Tibial nerve (tissue), 4 donors: ENCODE measurements at regions not wholly inside any gene's neighbourhood (a gene's known extent, or its start where the extent isn't known, plus 50 kb on each side); places are given as distances from the start of the nearest gene placed in this dataset.

ENCODE experiments used
- DNase-seq, 2 donors: peaks; one replicate each; pipeline ENCODE4 v3.0.0-alpha.2; 2019; ENCODE audit warnings: low spot score in 2 of 2
- H3K27ac ChIP-seq, 4 donors: fragments of 200-600 bp; sonication (generic) in 3 of 4; one replicate each; pipeline ENCODE4 v1.5.1; 2017 to 2019; ENCODE audit warnings: mild to moderate bottlenecking in 1 of 4
- H3K27me3 ChIP-seq, 2 donors: fragments of 200-600 bp; sonication (generic) in 1 of 2; one replicate each; pipeline versions ENCODE4 v1.5.1 to v1.6.0; 2017 to 2019
- H3K36me3 ChIP-seq, 3 donors: fragments of 200-600 bp; sonication (generic); one replicate each; pipeline ENCODE4 v1.5.1; 2018 to 2019
- H3K4me1 ChIP-seq, 4 donors: fragments of 200-600 bp; sonication (generic) in 3 of 4; one replicate each; pipeline ENCODE4 v1.5.1; 2017 to 2019
- H3K4me3 ChIP-seq, 4 donors: fragments of 200-600 bp; sonication (generic) in 3 of 4; one replicate each; pipeline ENCODE4 v1.5.1; 2017 to 2019; ENCODE audit warnings: mild to moderate bottlenecking in 1 of 4, moderate library complexity in 1 of 4
- H3K9me3 ChIP-seq, 4 donors: fragments of 200-600 bp; sonication (generic) in 3 of 4; one replicate each; pipeline ENCODE4 v1.5.1; 2017 to 2019
- CTCF ChIP-seq, 5 experiments: fragments of 200-600 bp in 3 of 5; fragments of 450-650 bp in 2 of 5; sonication (generic) in 3 of 5; IDR thresholded peaks; one replicate each; pipeline ENCODE4 v1.5.1; 2016 to 2019; ENCODE audit warnings: antibody characterized with exemption in 5 of 5, mild to moderate bottlenecking in 3 of 5, moderate library complexity in 2 of 5
- EP300 ChIP-seq, 2 donors: sonication (generic); formaldehyde crosslinking; IDR thresholded peaks; one replicate each; pipeline ENCODE4 v1.6.1; 2017; ENCODE audit warnings: antibody characterized with exemption in 2 of 2, mild to moderate bottlenecking in 1 of 2
- POLR2A ChIP-seq, 2 donors: fragments of 450-650 bp; IDR thresholded peaks; one replicate each; pipeline ENCODE4 v1.6.1; 2017; ENCODE audit warnings: antibody characterized with exemption in 2 of 2, mild to moderate bottlenecking in 2 of 2, moderate library complexity in 2 of 2
- WGBS, 2 donors: methylation state at CpG; one replicate each; pipeline ENCODE4 v1.1.5; 2018; 5-methylcytosine and 5-hydroxymethylcytosine counted together

- DNase-seq: no peak
- Histone ChIP-seq H3K4me3 (no peak overlapping the region), H3K27me3 (no peaks in the 10 kb centered on the region), H3K9me3 (no peaks in the 10 kb centered on the region), H3K27ac (no peak overlapping the region), H3K4me1 (no peaks in the 10 kb centered on the region), H3K36me3 (no peaks in the 10 kb centered on the region)
- WGBS, 2 donors: 93 to 94% methylated on average over 8 of the region's 8 CpGs
- no peak for TF ChIP-seq POLR2A (IDR thresholded peaks at IDR 0.05)
- no peak for TF ChIP-seq CTCF (IDR thresholded peaks at IDR 0.05)
- TF ChIP-seq EP300 (IDR thresholded peaks at IDR 0.05): no peak
Observed at GRCh38 chr16:13808102-13808501, 111.9 kb upstream of the ERCC4 start.

GRCh38 chr16:13809765-13810164, 110.2 kb upstream of the ERCC4 start:
- no peak for TF ChIP-seq EP300 (IDR thresholded peaks at IDR 0.05)
- Histone ChIP-seq H3K36me3 (no peaks in the 10 kb centered on the region), H3K27ac (no peak overlapping the region), H3K27me3 (no peaks in the 10 kb centered on the region), H3K4me3 (no peak overlapping the region), H3K9me3 (no peaks in the 10 kb centered on the region), H3K4me1 (no peaks in the 10 kb centered on the region)
- no peak for DNase-seq

GRCh38 chr16:13811834-13812233, 108.1 kb upstream of the ERCC4 start:
- TF ChIP-seq EP300 (IDR thresholded peaks at IDR 0.05) (no peak), CTCF (IDR thresholded peaks at IDR 0.05) (no peak), POLR2A (IDR thresholded peaks at IDR 0.05) (no peak)
- H3K9me3 ChIP-seq: no peaks in the 10 kb centered on the region
- H3K27ac ChIP-seq: no peak overlapping the region
- H3K4me1 ChIP-seq: no peaks in the 10 kb centered on the region
- no peak for DNase-seq
- H3K36me3 ChIP-seq: no peaks in the 10 kb centered on the region
- H3K27me3 ChIP-seq: no peaks in the 10 kb centered on the region
- H3K4me3 ChIP-seq: no peak overlapping the region
- 47 to 50% methylated on average over 3 of the region's 3 CpGs for WGBS, 2 donors

GRCh38 chr16:13816701-13817100, 103.3 kb upstream of the ERCC4 start:
- Histone ChIP-seq H3K4me1 (no peaks in the 10 kb centered on the region), H3K4me3 (no peak overlapping the region), H3K9me3 (no peaks in the 10 kb centered on the region), H3K27me3 (no peaks in the 10 kb centered on the region), H3K27ac (no peak overlapping the region), H3K36me3 (no peaks in the 10 kb centered on the region)
- no peak for DNase-seq
- TF ChIP-seq CTCF (IDR thresholded peaks at IDR 0.05) (no peak), POLR2A (IDR thresholded peaks at IDR 0.05) (no peak), EP300 (IDR thresholded peaks at IDR 0.05) (no peak)

- H3K4me1 ChIP-seq: no peaks in the 10 kb centered on the region
- no peaks in the 10 kb centered on the region for H3K36me3 ChIP-seq
- peaks cover 0 to 10% (median 0%) of the 10 kb centered on the region in 4 donors for H3K9me3 ChIP-seq
- H3K27ac ChIP-seq: no peak overlapping the region
- no peak for DNase-seq
- 86 to 89% methylated on average over 6 of the region's 6 CpGs for WGBS, 2 donors
- H3K27me3 ChIP-seq: no peaks in the 10 kb centered on the region
- TF ChIP-seq EP300 (IDR thresholded peaks at IDR 0.05) (no peak), CTCF (IDR thresholded peaks at IDR 0.05) (no peak), POLR2A (IDR thresholded peaks at IDR 0.05) (no peak)
- no peak overlapping the region for H3K4me3 ChIP-seq
Observed at GRCh38 chr16:13823501-13823900, 96.5 kb upstream of the ERCC4 start.

GRCh38 chr16:13829697-13830299, 90.2 kb upstream of the ERCC4 start:
- H3K36me3 ChIP-seq: no peaks in the 10 kb centered on the region
- no peak overlapping the region for H3K27ac ChIP-seq
- no peak for DNase-seq
- no peak for TF ChIP-seq EP300 (IDR thresholded peaks at IDR 0.05)
- no peak for TF ChIP-seq CTCF (IDR thresholded peaks at IDR 0.05)
- no peak for TF ChIP-seq POLR2A (IDR thresholded peaks at IDR 0.05)
- H3K27me3 ChIP-seq: no peaks in the 10 kb centered on the region
- 57 to 58% methylated on average over 7 of the region's 7 CpGs for WGBS, 2 donors
- H3K9me3 ChIP-seq: peaks cover 0 to 15% (median 0%) of the 10 kb centered on the region in 4 donors
- H3K4me1 ChIP-seq: no peaks in the 10 kb centered on the region
- H3K4me3 ChIP-seq: no peak overlapping the region
